Mesodermal cell (in vitro differentiated cells): ENCODE measurements at regions not wholly inside any gene's neighbourhood (a gene's known extent, or its start where the extent isn't known, plus 50 kb on each side); places are given as distances from the start of the nearest gene placed in this dataset.
"Not testable (repeated sequence)": the region's sequence is repeated elsewhere in the genome, so short reads cannot be mapped to it uniquely, and the experiment has no call there.

ENCODE experiments used
- H3K27ac ChIP-seq: 2 replicates; pipeline ENCODE4 v1.7.0; 2013; ENCODE audit warnings: mild to moderate bottlenecking, low read depth, low read length, moderate library complexity; ENCODE audit not compliant: severe bottlenecking
- H3K36me3 ChIP-seq: 2 replicates; pipeline ENCODE4 v1.7.1; 2013; ENCODE audit warnings: mild to moderate bottlenecking, low read length, moderate library complexity; ENCODE audit not compliant: control insufficient read depth, insufficient read depth
- H3K4me1 ChIP-seq: one replicate; pipeline ENCODE4 v1.7.1; 2013; ENCODE audit warnings: mild to moderate bottlenecking, low read length; ENCODE audit not compliant: insufficient read depth, control insufficient read depth, poor library complexity, severe bottlenecking
- H3K4me3 ChIP-seq: 2 replicates; pipeline ENCODE4 v1.7.0; 2013; ENCODE audit warnings: low read length, control low read depth, mild to moderate bottlenecking; ENCODE audit not compliant: insufficient read depth, poor library complexity, severe bottlenecking; ENCODE audit errors: extremely low read depth
- H3K9me3 ChIP-seq: 2 replicates; pipeline ENCODE4 v1.7.1; 2013; ENCODE audit warnings: mild to moderate bottlenecking, low read length, moderate library complexity; ENCODE audit not compliant: control insufficient read depth
- WGBS, 2 experiments: methylation state at CpG; one replicate each; pipeline ENCODE4 v1.1.5; 2013; ENCODE audit warnings: missing lambda C conversion rate in 2 of 2; ENCODE audit not compliant: insufficient coverage in 2 of 2; 5-methylcytosine and 5-hydroxymethylcytosine counted together

GRCh38 chr15:20272422-20273184 is 269.0 kb downstream of the GOLGA6L6 start:
- Histone ChIP-seq H3K4me3 (no peak overlapping the region), H3K9me3 (peaks cover 84% of the 10 kb centered on the region), H3K36me3 (no peaks in the 10 kb centered on the region), H3K27ac (no peak overlapping the region), H3K4me1 (no peaks in the 10 kb centered on the region)
- 67 to 68% methylated on average over 14 of the region's 14 CpGs for WGBS, 2 experiments

GRCh38 chr15:20271647-20272046 is 270.0 kb downstream of the GOLGA6L6 start:
- no peaks in the 10 kb centered on the region for H3K4me1 ChIP-seq
- peaks cover 78% of the 10 kb centered on the region for H3K9me3 ChIP-seq
- no peak overlapping the region for H3K4me3 ChIP-seq
- no peaks in the 10 kb centered on the region for H3K36me3 ChIP-seq
- H3K27ac ChIP-seq: no peak overlapping the region
- 46 to 47% methylated on average over 5 of the region's 5 CpGs for WGBS, 2 experiments

GRCh38 chr15:20269956-20270355 is 271.6 kb downstream of the GOLGA6L6 start:
- H3K9me3 ChIP-seq: peaks cover 63% of the 10 kb centered on the region
- H3K27ac ChIP-seq, H3K4me1 ChIP-seq, H3K36me3 ChIP-seq, H3K4me3 ChIP-seq: not testable (repeated sequence)
- WGBS, 2 experiments: 88 to 100% methylated on average over 2 to 4 of the region's 5 CpGs

GRCh38 chr15:20267996-20268395 is 273.6 kb downstream of the GOLGA6L6 start:
- peaks cover 55% of the 10 kb centered on the region for H3K9me3 ChIP-seq
- not testable (repeated sequence) for H3K4me1 ChIP-seq, H3K4me3 ChIP-seq, H3K27ac ChIP-seq, H3K36me3 ChIP-seq
- 82 to 87% methylated on average over 3 of the region's 6 CpGs for WGBS, 2 experiments

GRCh38 chr15:20267051-20267730 is 274.4 kb downstream of the GOLGA6L6 start:
- H3K27ac ChIP-seq, H3K4me1 ChIP-seq, H3K4me3 ChIP-seq, H3K36me3 ChIP-seq: not testable (repeated sequence)
- WGBS, 2 experiments: 63 to 69% methylated on average over 5 of the region's 6 CpGs
- peaks cover 51% of the 10 kb centered on the region for H3K9me3 ChIP-seq

- not testable (repeated sequence) for H3K27ac ChIP-seq, H3K36me3 ChIP-seq, H3K4me1 ChIP-seq, H3K4me3 ChIP-seq
- peaks cover 51% of the 10 kb centered on the region for H3K9me3 ChIP-seq
- WGBS, 2 experiments: no CpG with 5 or more reads among the region's 1 CpG
Observed at GRCh38 chr15:20265710-20266109, 275.9 kb downstream of the GOLGA6L6 start.

GRCh38 chr15:20261321-20262280 is 280.0 kb downstream of the GOLGA6L6 start:
- 79 to 80% methylated on average over 11 of the region's 16 CpGs for WGBS, 2 experiments
- not testable (repeated sequence) for H3K36me3 ChIP-seq, H3K27ac ChIP-seq, H3K4me1 ChIP-seq, H3K4me3 ChIP-seq
- peaks cover 60% of the 10 kb centered on the region for H3K9me3 ChIP-seq

GRCh38 chr15:20260650-20261049 is 280.9 kb downstream of the GOLGA6L6 start:
- H3K27ac ChIP-seq, H3K4me3 ChIP-seq, H3K4me1 ChIP-seq, H3K36me3 ChIP-seq: not testable (repeated sequence)
- peaks cover 60% of the 10 kb centered on the region for H3K9me3 ChIP-seq
- 67 to 70% methylated on average over 7 of the region's 7 CpGs for WGBS, 2 experiments

GRCh38 chr15:20259559-20260190 is 281.9 kb downstream of the GOLGA6L6 start:
- H3K4me1 ChIP-seq, H3K4me3 ChIP-seq, H3K36me3 ChIP-seq, H3K27ac ChIP-seq: not testable (repeated sequence)
- 65 to 78% methylated on average over 8 to 9 of the region's 9 CpGs for WGBS, 2 experiments
- H3K9me3 ChIP-seq: peaks cover 67% of the 10 kb centered on the region

GRCh38 chr15:20256394-20256793 is 285.2 kb downstream of the GOLGA6L6 start:
- WGBS, 2 experiments: 83 to 95% methylated on average over 4 to 5 of the region's 7 CpGs
- peaks cover 69% of the 10 kb centered on the region for H3K9me3 ChIP-seq
- H3K36me3 ChIP-seq, H3K4me3 ChIP-seq, H3K4me1 ChIP-seq, H3K27ac ChIP-seq: not testable (repeated sequence)
